Astrocyte (in vitro differentiated cells and primary cell): ENCODE measurements at regions not wholly inside any gene's neighbourhood (a gene's known extent, or its start where the extent isn't known, plus 50 kb on each side); places are given as distances from the start of the nearest gene placed in this dataset.
"Not testable (repeated sequence)": the region's sequence is repeated elsewhere in the genome, so short reads cannot be mapped to it uniquely, and the experiment has no call there.

ENCODE experiments used
- DNase-seq: peaks from one replicate; pipeline ENCODE4 v3.0.0-alpha.2; 2010; ENCODE audit warnings: low read depth
- FAIRE-seq: peaks from 2 replicates; lab custom pipeline; 2011; peaks lifted over from hg19 to GRCh38; lab: Jason Lieb, UNC
- H2AFZ ChIP-seq: 2 replicates; pipeline ENCODE4 v1.6.0; 2012; ENCODE audit warnings: low read depth, low read length, inconsistent platforms
- H3K27ac ChIP-seq: 2 replicates; pipeline ENCODE4 v1.5.1; 2011; ENCODE audit warnings: low read depth, low read length, inconsistent platforms
- H3K27me3 ChIP-seq: 2 replicates; pipeline ENCODE4 v1.6.0; 2011; ENCODE audit warnings: low read length, inconsistent platforms; ENCODE audit not compliant: insufficient read depth
- H3K36me3 ChIP-seq: 2 replicates; pipeline ENCODE4 v1.5.1; 2011; ENCODE audit warnings: low read length, inconsistent platforms; ENCODE audit not compliant: insufficient read depth
- H3K4me1 ChIP-seq: 2 replicates; pipeline ENCODE4 v1.5.1; 2011; ENCODE audit warnings: low read length, inconsistent platforms; ENCODE audit not compliant: insufficient read depth
- H3K4me2 ChIP-seq: 2 replicates; pipeline ENCODE4 v1.6.0; 2012; ENCODE audit warnings: low read length, inconsistent platforms
- H3K4me3 ChIP-seq: 2 replicates; pipeline ENCODE4 v1.5.1; 2011; ENCODE audit warnings: low read depth, mild to moderate bottlenecking, low read length, inconsistent platforms; ENCODE audit not compliant: insufficient read depth
- H3K79me2 ChIP-seq: 2 replicates; pipeline ENCODE4 v1.6.0; 2012; ENCODE audit warnings: mild to moderate bottlenecking, low read length, inconsistent platforms; ENCODE audit not compliant: insufficient read depth
- H3K9ac ChIP-seq: 2 replicates; pipeline ENCODE4 v1.6.0; 2012; ENCODE audit warnings: mild to moderate bottlenecking, low read length, inconsistent platforms
- H3K9me3 ChIP-seq: 2 replicates; pipeline ENCODE4 v1.5.1; 2012; ENCODE audit warnings: low read depth, mild to moderate bottlenecking, low read length, inconsistent platforms; ENCODE audit not compliant: insufficient read depth
- H4K20me1 ChIP-seq: 2 replicates; pipeline ENCODE4 v1.6.0; 2012; ENCODE audit warnings: low read length, inconsistent platforms; ENCODE audit not compliant: insufficient read depth
- H3K27ac Mint-ChIP-seq: one replicate; pipeline ENCODE4 v1.8.0; 2021; ENCODE audit warnings: mild to moderate bottlenecking, mixed read lengths; ENCODE audit not compliant: unreplicated experiment
- H3K27me3 Mint-ChIP-seq: one replicate; pipeline ENCODE4 v1.8.0; 2021; ENCODE audit warnings: low read depth, mixed read lengths; ENCODE audit not compliant: unreplicated experiment
- H3K36me3 Mint-ChIP-seq: one replicate; pipeline ENCODE4 v1.8.0; 2021; ENCODE audit warnings: low read depth, mixed read lengths; ENCODE audit not compliant: unreplicated experiment
- H3K4me1 Mint-ChIP-seq: one replicate; pipeline ENCODE4 v1.8.0; 2021; ENCODE audit warnings: low read depth, mixed read lengths; ENCODE audit not compliant: unreplicated experiment
- H3K4me3 Mint-ChIP-seq: one replicate; pipeline ENCODE4 v1.8.0; 2021; ENCODE audit warnings: mild to moderate bottlenecking, moderate library complexity, mixed read lengths; ENCODE audit not compliant: unreplicated experiment
- H3K9me3 Mint-ChIP-seq: one replicate; pipeline ENCODE4 v1.8.0; 2021; ENCODE audit warnings: mild to moderate bottlenecking, mixed read lengths; ENCODE audit not compliant: unreplicated experiment
- CTCF ChIP-seq: IDR thresholded peaks from 2 replicates; pipeline ENCODE4 v1.5.1; 2011; ENCODE audit warnings: low read depth, mild to moderate bottlenecking, inconsistent platforms, low read length, moderate library complexity; ENCODE audit not compliant: insufficient read depth
- EZH2 ChIP-seq: IDR thresholded peaks from 2 replicates; pipeline ENCODE4 v1.6.1; 2012; ENCODE audit warnings: mild to moderate bottlenecking, low read length, inconsistent platforms; ENCODE audit not compliant: insufficient read depth

- DNase-seq (no peak), FAIRE-seq (no peak)
- H3K9me3 ChIP-seq, result no peaks in the 10 kb centered on the region
- Mint-ChIP-seq H3K36me3 (no peaks in the 10 kb centered on the region), H3K4me3 (no peak overlapping the region), H3K27ac (no peak overlapping the region), H3K9me3 (peaks cover 4% of the 10 kb centered on the region), H3K4me1 (peaks cover 2% of the 10 kb centered on the region), H3K27me3 (no peaks in the 10 kb centered on the region)
- no peak overlapping the region for H3K9ac ChIP-seq
- no peaks in the 10 kb centered on the region for H3K79me2 ChIP-seq
- H4K20me1 ChIP-seq, result no peaks in the 10 kb centered on the region
- TF ChIP-seq CTCF (no peak), EZH2 (no peak)
- no peak overlapping the region for H3K4me3 ChIP-seq
- no peak overlapping the region for H3K4me2 ChIP-seq
- H3K36me3 ChIP-seq, result no peaks in the 10 kb centered on the region
- peaks cover 1% of the 10 kb centered on the region for H3K4me1 ChIP-seq
- no peak overlapping the region for H3K27ac ChIP-seq
- H2AFZ ChIP-seq, result no peak overlapping the region
- H3K27me3 ChIP-seq, result no peaks in the 10 kb centered on the region
These were observed 149.5 kb upstream of the ADGRL4 start for GRCh38 chr1:79155991-79156390.

GRCh38 chr1:79151006-79151796, 144.7 kb upstream of the ADGRL4 start:
- Histone ChIP-seq H3K27me3 (no peaks in the 10 kb centered on the region), H3K4me1 (no peaks in the 10 kb centered on the region), H3K27ac (no peak overlapping the region), H3K9ac (no peak overlapping the region), H4K20me1 (no peaks in the 10 kb centered on the region), H3K36me3 (no peaks in the 10 kb centered on the region), H2AFZ (no peak overlapping the region), H3K4me2 (no peak overlapping the region), H3K9me3 (no peaks in the 10 kb centered on the region), H3K4me3 (no peak overlapping the region), H3K79me2 (no peaks in the 10 kb centered on the region)
- H3K9me3 Mint-ChIP-seq, result no peaks in the 10 kb centered on the region
- FAIRE-seq, result no peak
- H3K4me3 Mint-ChIP-seq, result no peak overlapping the region
- peak; percentile 10 for DNase-seq
- H3K36me3 Mint-ChIP-seq, result no peaks in the 10 kb centered on the region
- no peaks in the 10 kb centered on the region for H3K4me1 Mint-ChIP-seq
- H3K27me3 Mint-ChIP-seq, result no peaks in the 10 kb centered on the region
- H3K27ac Mint-ChIP-seq, result no peak overlapping the region
- no peak for TF ChIP-seq EZH2
- TF ChIP-seq CTCF, result no peak

- no peak overlapping the region for H3K27ac ChIP-seq
- no peaks in the 10 kb centered on the region for H3K9me3 ChIP-seq
- no peaks in the 10 kb centered on the region for H3K79me2 ChIP-seq
- H3K9me3 Mint-ChIP-seq, result no peaks in the 10 kb centered on the region
- H2AFZ ChIP-seq, result no peak overlapping the region
- H3K4me3 ChIP-seq, result no peak overlapping the region
- H3K27ac Mint-ChIP-seq, result no peak overlapping the region
- FAIRE-seq, result no peak
- no peaks in the 10 kb centered on the region for H3K27me3 Mint-ChIP-seq
- no peak overlapping the region for H3K4me3 Mint-ChIP-seq
- no peak for TF ChIP-seq EZH2
- TF ChIP-seq CTCF, result no peak
- no peaks in the 10 kb centered on the region for H3K4me1 Mint-ChIP-seq
- no peak overlapping the region for H3K9ac ChIP-seq
- no peak overlapping the region for H3K4me2 ChIP-seq
- no peaks in the 10 kb centered on the region for H3K36me3 ChIP-seq
- no peaks in the 10 kb centered on the region for H3K4me1 ChIP-seq
- no peaks in the 10 kb centered on the region for H4K20me1 ChIP-seq
- H3K27me3 ChIP-seq, result no peaks in the 10 kb centered on the region
- no peaks in the 10 kb centered on the region for H3K36me3 Mint-ChIP-seq
- no peak for DNase-seq
These were observed 144.0 kb upstream of the ADGRL4 start for GRCh38 chr1:79150576-79150975.

- not testable (repeated sequence) for H3K27me3 ChIP-seq, H3K27me3 Mint-ChIP-seq, H3K4me1 Mint-ChIP-seq, H3K9me3 ChIP-seq, H3K27ac ChIP-seq, H3K4me3 Mint-ChIP-seq, H3K9ac ChIP-seq, H2AFZ ChIP-seq, H4K20me1 ChIP-seq, H3K9me3 Mint-ChIP-seq, H3K36me3 Mint-ChIP-seq, DNase-seq, H3K36me3 ChIP-seq, H3K79me2 ChIP-seq, H3K4me3 ChIP-seq, H3K4me1 ChIP-seq, H3K27ac Mint-ChIP-seq, FAIRE-seq, H3K4me2 ChIP-seq
These were observed 131.7 kb upstream of the ADGRL4 start for GRCh38 chr1:79138227-79138626.
